K562 (cell line): ENCODE measurements at regions not wholly inside any gene's neighbourhood (a gene's known extent, or its start where the extent isn't known, plus 50 kb on each side); places are given as distances from the start of the nearest gene placed in this dataset.

Source experiments
- ATAC-seq: fragments of 200-7000 bp; cut with Tn5 transposase; 3 replicates; pipeline ENCODE4 v1.9.1; 2020; ENCODE audit warnings: moderate library complexity
- BruUV-seq: library from RNA; stranded (reverse); fragments of 400-500 nt; replicated peaks from 2 replicates; lab custom pipeline; 2021; lab: Mats Ljungman, UMichigan
- CTCF ChIA-PET: fragments of 300-600 bp; formaldehyde crosslinking; extraction: SDS; loops from one replicate; lab custom pipeline; 2021; ENCODE audit warnings: low intra/inter-chr PET ratio; lab: Yijun Ruan, JAX
- POLR2A ChIA-PET: fragments of 300-600, 350-650 bp; sonication (Branson Sonifier 250); formaldehyde crosslinking; extraction: SDS; loops from one replicate; lab custom pipeline; 2021; ENCODE audit warnings: antibody characterized with exemption, inconsistent platforms; lab: Yijun Ruan, JAX
- DNase-seq, 4 experiments: peaks; one replicate each; pipeline versions ENCODE4 v3.0.0 to v3.0.0-alpha.2; 2011 to 2018; ENCODE audit warnings: low spot score in 3 of 4, mixed read lengths in 3 of 4; ENCODE audit errors: extremely low read depth in 1 of 4
- FAIRE-seq: peaks from 2 replicates; lab custom pipeline; 2011; peaks lifted over from hg19 to GRCh38; lab: Jason Lieb, UNC
- H2AFZ ChIP-seq: 2 replicates; pipeline ENCODE4 v1.6.0; 2011; ENCODE audit warnings: low read depth, low read length, control low read depth, inconsistent platforms
- H3K27ac ChIP-seq: fragments of 200-600 bp; 3 replicates; pipeline ENCODE4 v1.8.0; 2011; ENCODE audit warnings: low read depth, mild to moderate bottlenecking, control low read depth, inconsistent platforms, low read length, moderate library complexity, mixed read lengths; ENCODE audit errors: extremely low read depth
- H3K27me3 ChIP-seq, 2 experiments: fragments of 300-600 bp in 1 of 2; 2 replicates in 1 of 2; 3 replicates in 1 of 2; pipeline versions ENCODE4 v1.6.0 to v1.8.0; 2011; ENCODE audit warnings: inconsistent platforms in 2 of 2, low read length in 2 of 2, mild to moderate bottlenecking in 1 of 2, mixed read lengths in 1 of 2, moderate library complexity in 1 of 2; ENCODE audit not compliant: control insufficient read depth in 2 of 2, insufficient read depth in 2 of 2
- H3K36me3 ChIP-seq: fragments of 300-600 bp; 3 replicates; pipeline ENCODE4 v1.8.0; 2011; ENCODE audit warnings: mild to moderate bottlenecking, low read length, inconsistent platforms; ENCODE audit not compliant: control insufficient read depth, insufficient read depth
- H3K4me1 ChIP-seq, 2 experiments: fragments of 200-600 bp in 1 of 2; replicated peaks in 1 of 2; 2 replicates in 1 of 2; 3 replicates in 1 of 2; pipeline versions ENCODE4 v1.5.1 to v1.8.0; 2011; ENCODE audit warnings: inconsistent platforms in 2 of 2, low read length in 2 of 2, mild to moderate bottlenecking in 1 of 2, mixed read lengths in 1 of 2, moderate library complexity in 1 of 2; ENCODE audit not compliant: control insufficient read depth in 2 of 2, insufficient read depth in 2 of 2
- H3K4me2 ChIP-seq: 2 replicates; pipeline ENCODE4 v1.6.1; 2011; ENCODE audit warnings: low read length, control low read depth, inconsistent platforms, mixed read lengths; ENCODE audit not compliant: insufficient read depth
- H3K4me3 ChIP-seq: fragments of 200-600 bp; sonication (generic), shearing (Covaris generic); 2 replicates; pipeline ENCODE4 v1.5.1; 2016; ENCODE audit warnings: control low read depth, inconsistent platforms
- H3K79me2 ChIP-seq: fragments of 200-600 bp; 3 replicates; pipeline ENCODE4 v1.8.0; 2011; ENCODE audit warnings: low read length, inconsistent platforms; ENCODE audit not compliant: control insufficient read depth, insufficient read depth
- H3K9ac ChIP-seq, 2 experiments: 2 replicates each; pipeline versions ENCODE4 v1.6.0 to v1.6.1; 2011; ENCODE audit warnings: low read depth in 2 of 2, low read length in 2 of 2, control low read depth in 1 of 2, inconsistent platforms in 1 of 2, mild to moderate bottlenecking in 1 of 2, mixed read lengths in 1 of 2; ENCODE audit not compliant: insufficient read depth in 1 of 2
- H3K9me1 ChIP-seq: one replicate; pipeline ENCODE4 v1.6.0; 2011; ENCODE audit warnings: inconsistent platforms, mild to moderate bottlenecking, low read length, moderate library complexity; ENCODE audit not compliant: control insufficient read depth, insufficient read depth
- H3K9me3 ChIP-seq: replicated peaks from 2 replicates; pipeline ENCODE4 v1.5.1; 2011; ENCODE audit warnings: low read depth, low read length, inconsistent platforms; ENCODE audit not compliant: control insufficient read depth, insufficient read depth
- H4K20me1 ChIP-seq: replicated peaks from 2 replicates; pipeline ENCODE4 v1.6.1; 2011; ENCODE audit warnings: low read length, inconsistent platforms, mixed read lengths; ENCODE audit not compliant: control insufficient read depth, insufficient read depth
- BMI1 ChIP-seq: fragments of 150-350 bp; IDR thresholded peaks from 2 replicates; pipeline ENCODE4 v1.6.1; 2014; ENCODE audit warnings: low read length
- CBX2 ChIP-seq: fragments of 200-600 bp; sonication (generic); IDR thresholded peaks from one replicate; pipeline ENCODE4 v1.6.1; 2012; ENCODE audit warnings: mild to moderate bottlenecking, low read length, inconsistent platforms; ENCODE audit not compliant: insufficient read depth, poor library complexity, severe bottlenecking
- EWSR1 ChIP-seq: fragments of 450-650 bp; IDR thresholded peaks from 2 replicates; pipeline ENCODE4 v1.6.1; 2018; ENCODE audit warnings: borderline replicate concordance, mild to moderate bottlenecking, low read depth, moderate library complexity; ENCODE audit not compliant: partially characterized antibody
- HCFC1 ChIP-seq: IDR thresholded peaks from 2 replicates; pipeline ENCODE4 v1.6.1; 2012; ENCODE audit warnings: low read depth, low read length, improper control_type of control experiment
- MYNN ChIP-seq, 2 experiments: sonication (generic); formaldehyde crosslinking in 1 of 2; IDR thresholded peaks; 2 replicates each; pipeline versions ENCODE4 v1.5.0 to v1.6.1; 2016 to 2020; ENCODE audit warnings: antibody characterized with exemption in 1 of 2, missing genetic modification reagents in 1 of 2
- PHB ChIP-seq: fragments of 250-450 bp; sonication (Bioruptor Pico); IDR thresholded peaks from 2 replicates; pipeline ENCODE4 v1.5.0; 2021
- RBBP5 ChIP-seq: fragments of 200-600 bp; sonication (generic); IDR thresholded peaks from 2 replicates; pipeline ENCODE4 v1.6.1; 2012; ENCODE audit warnings: borderline replicate concordance, mild to moderate bottlenecking, low read length, control low read depth, inconsistent platforms; ENCODE audit not compliant: insufficient read depth, poor library complexity, severe bottlenecking
- SRSF3 ChIP-seq: fragments of 200-400 bp; formaldehyde crosslinking; IDR thresholded peaks from 2 replicates; pipeline ENCODE4 v1.6.1; 2016; ENCODE audit warnings: mild to moderate bottlenecking, low read length, moderate library complexity; ENCODE audit not compliant: insufficient read depth
- TAL1 ChIP-seq: fragments of 450-650 bp; IDR thresholded peaks from 2 replicates; pipeline ENCODE4 v1.6.1; 2016; ENCODE audit warnings: mild to moderate bottlenecking
- TCF7 ChIP-seq: sonication (generic); IDR thresholded peaks from 2 replicates; pipeline ENCODE4 v1.6.1; 2016; ENCODE audit warnings: antibody characterized with exemption, borderline replicate concordance
- ZNF232 ChIP-seq: sonication (generic); formaldehyde crosslinking; IDR thresholded peaks from 2 replicates; pipeline ENCODE4 v1.8.0; 2022; ENCODE audit warnings: mild to moderate bottlenecking, missing genetic modification reagents
- ZNF408 ChIP-seq: fragments of 250-450 bp; sonication (Bioruptor Pico); IDR thresholded peaks from 2 replicates; pipeline ENCODE4 v1.4.0; 2020; ENCODE audit warnings: low read depth, mild to moderate bottlenecking, moderate library complexity
- ZNF644 ChIP-seq: fragments of 200-800 bp; sonication (Bioruptor generic); IDR thresholded peaks from 2 replicates; pipeline ENCODE4 v1.6.1; 2016; ENCODE audit warnings: low read depth, missing genetic modification characterization, missing compliant biosample characterization
- ZNF766 ChIP-seq: fragments of 200-800 bp; sonication (Bioruptor generic); conservative IDR thresholded peaks from 2 replicates; pipeline ENCODE4 v1.6.1; 2016; ENCODE audit warnings: missing genetic modification characterization, missing compliant biosample characterization
- WGBS: fragments of 100-300 bp; shearing (Covaris generic); methylation state at CpG from one replicate; pipeline ENCODE4 v1.1.6; 2016; ENCODE audit warnings: low coverage, mixed read lengths; ENCODE audit not compliant: insufficient coverage; ENCODE audit errors: missing lambda C conversion rate; 5-methylcytosine and 5-hydroxymethylcytosine counted together
- in situ Hi-C: fragments of 300-500 bp; cut with MboI; formaldehyde crosslinking; loops from 4 replicates; pipeline ENCODE4 v1.15.0; 2018; ENCODE audit warnings: inconsistent platforms, mixed read lengths
- intact Hi-C: fragments of 100-400 bp; cut with micrococcal nuclease; formaldehyde crosslinking; loops from 2 replicates; pipeline ENCODE4 v1.14.2; 2022
- TF ChIP-seq, protein P1 (sequence below): fragments of 450-650 bp; IDR thresholded peaks from 2 replicates; pipeline ENCODE4 v1.6.1; 2014; ENCODE audit warnings: low read depth, mild to moderate bottlenecking, moderate library complexity, borderline replicate concordance
- TF ChIP-seq, protein P2 (sequence below): sonication (generic); formaldehyde crosslinking; IDR thresholded peaks from 2 replicates; pipeline ENCODE4 v1.5.0; 2020; ENCODE audit warnings: missing genetic modification reagents
- TF ChIP-seq, protein P3 (sequence below): fragments of 200-800 bp; sonication (Bioruptor generic); IDR thresholded peaks from 2 replicates; pipeline ENCODE4 v1.6.1; 2017; ENCODE audit warnings: missing genetic modification characterization, missing compliant biosample characterization

DNA sequence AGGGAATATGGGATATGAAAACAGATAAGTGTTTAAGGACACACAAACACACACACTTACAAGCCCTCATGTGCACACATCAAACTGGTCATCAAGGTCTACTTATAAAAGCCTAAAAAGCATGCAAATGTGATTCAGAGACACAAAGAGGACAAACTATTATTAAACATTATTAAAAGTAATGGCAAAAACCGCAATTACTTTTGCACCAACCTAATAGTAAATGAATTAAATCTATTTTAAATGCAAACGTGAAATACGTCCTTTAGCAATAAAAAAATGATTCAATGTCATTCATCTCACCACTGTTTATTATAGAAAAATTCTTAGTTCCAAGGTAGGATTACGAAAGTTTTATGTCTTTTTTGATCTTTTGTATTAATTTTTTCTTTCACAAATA lies 91.1 kb upstream of the ARMCX2 start:
- FAIRE-seq (no peak), ATAC-seq (no peak), DNase-seq (no peak)
- no peak overlapping the region for H3K4me3 ChIP-seq
- no peaks in the 10 kb centered on the region for H4K20me1 ChIP-seq
- no peak overlapping the region for H3K9ac ChIP-seq
- BruUV-seq = no TSS peak
- 2% methylated on average over 4 of the region's 4 CpGs for WGBS
- no peak overlapping the region for H2AFZ ChIP-seq
- intact Hi-C loops = no loop called here
- no peaks in the 10 kb centered on the region for H3K79me2 ChIP-seq
- H3K27ac ChIP-seq = no peak overlapping the region
- POLR2A ChIA-PET = no interaction called here
- no peaks in the 10 kb centered on the region for H3K36me3 ChIP-seq
- H3K4me2 ChIP-seq = no peak overlapping the region
- TF ChIP-seq ZNF644 (tag) (no peak), EWSR1 (no peak), PHB (CRISPR knock-in tag) (no peak), SRSF3 (no peak), HCFC1 (no peak), TCF7 (no peak), TAL1 (no peak), ZNF232 (CRISPR knock-in tag) (no peak), RBBP5 (no peak), ZNF766 (CRISPR knock-in tag) (no peak), BMI1 (no peak), ZNF408 (no peak), CBX2 (no peak), MYNN (IDR thresholded peaks at IDR 0.05) (no peak), MYNN (CRISPR knock-in tag; IDR thresholded peaks at IDR 0.05) (no peak)
- TF ChIP-seq, protein P1, sequence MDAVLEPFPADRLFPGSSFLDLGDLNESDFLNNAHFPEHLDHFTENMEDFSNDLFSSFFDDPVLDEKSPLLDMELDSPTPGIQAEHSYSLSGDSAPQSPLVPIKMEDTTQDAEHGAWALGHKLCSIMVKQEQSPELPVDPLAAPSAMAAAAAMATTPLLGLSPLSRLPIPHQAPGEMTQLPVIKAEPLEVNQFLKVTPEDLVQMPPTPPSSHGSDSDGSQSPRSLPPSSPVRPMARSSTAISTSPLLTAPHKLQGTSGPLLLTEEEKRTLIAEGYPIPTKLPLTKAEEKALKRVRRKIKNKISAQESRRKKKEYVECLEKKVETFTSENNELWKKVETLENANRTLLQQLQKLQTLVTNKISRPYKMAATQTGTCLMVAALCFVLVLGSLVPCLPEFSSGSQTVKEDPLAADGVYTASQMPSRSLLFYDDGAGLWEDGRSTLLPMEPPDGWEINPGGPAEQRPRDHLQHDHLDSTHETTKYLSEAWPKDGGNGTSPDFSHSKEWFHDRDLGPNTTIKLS = no peak
- TF ChIP-seq, protein P2, sequence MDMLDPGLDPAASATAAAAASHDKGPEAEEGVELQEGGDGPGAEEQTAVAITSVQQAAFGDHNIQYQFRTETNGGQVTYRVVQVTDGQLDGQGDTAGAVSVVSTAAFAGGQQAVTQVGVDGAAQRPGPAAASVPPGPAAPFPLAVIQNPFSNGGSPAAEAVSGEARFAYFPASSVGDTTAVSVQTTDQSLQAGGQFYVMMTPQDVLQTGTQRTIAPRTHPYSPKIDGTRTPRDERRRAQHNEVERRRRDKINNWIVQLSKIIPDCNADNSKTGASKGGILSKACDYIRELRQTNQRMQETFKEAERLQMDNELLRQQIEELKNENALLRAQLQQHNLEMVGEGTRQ (CRISPR knock-in tag) = no peak
- TF ChIP-seq, protein P3, sequence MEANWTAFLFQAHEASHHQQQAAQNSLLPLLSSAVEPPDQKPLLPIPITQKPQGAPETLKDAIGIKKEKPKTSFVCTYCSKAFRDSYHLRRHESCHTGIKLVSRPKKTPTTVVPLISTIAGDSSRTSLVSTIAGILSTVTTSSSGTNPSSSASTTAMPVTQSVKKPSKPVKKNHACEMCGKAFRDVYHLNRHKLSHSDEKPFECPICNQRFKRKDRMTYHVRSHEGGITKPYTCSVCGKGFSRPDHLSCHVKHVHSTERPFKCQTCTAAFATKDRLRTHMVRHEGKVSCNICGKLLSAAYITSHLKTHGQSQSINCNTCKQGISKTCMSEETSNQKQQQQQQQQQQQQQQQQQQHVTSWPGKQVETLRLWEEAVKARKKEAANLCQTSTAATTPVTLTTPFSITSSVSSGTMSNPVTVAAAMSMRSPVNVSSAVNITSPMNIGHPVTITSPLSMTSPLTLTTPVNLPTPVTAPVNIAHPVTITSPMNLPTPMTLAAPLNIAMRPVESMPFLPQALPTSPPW = no peak
- H3K27me3 ChIP-seq = no peaks in the 10 kb centered on the region
- H3K9me3 ChIP-seq = no peaks in the 10 kb centered on the region
- CTCF ChIA-PET = no interaction called here
- in situ Hi-C loops = no loop called here
- no peaks in the 10 kb centered on the region for H3K9me1 ChIP-seq
- no peaks in the 10 kb centered on the region for H3K4me1 ChIP-seq
